ENCODE measurements at regions not wholly inside any gene's neighbourhood (a gene's known extent, or its start where the extent isn't known, plus 50 kb on each side); places are given as distances from the start of the nearest gene placed in this dataset.

DNA sequence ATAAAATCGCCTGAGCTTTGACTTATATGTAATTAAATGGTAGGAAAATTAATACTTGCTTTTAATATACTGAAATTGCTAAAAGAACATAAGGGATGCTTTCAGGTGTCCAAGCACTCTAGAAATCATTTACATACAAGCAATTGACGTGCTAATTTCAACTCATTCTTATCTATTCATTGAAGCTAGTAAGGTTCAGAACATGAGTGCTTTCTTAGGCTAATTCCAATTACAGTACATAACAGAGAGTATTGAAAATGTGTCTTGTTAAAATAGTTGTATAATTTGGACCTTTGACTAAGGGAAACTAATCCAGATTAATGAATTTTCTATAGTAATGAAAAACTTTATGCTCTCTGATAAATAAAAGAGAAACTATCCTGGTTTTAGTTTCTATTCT is 1016.4 kb upstream of the TYRP1 start:
- TF ChIP-seq, protein P1, sequence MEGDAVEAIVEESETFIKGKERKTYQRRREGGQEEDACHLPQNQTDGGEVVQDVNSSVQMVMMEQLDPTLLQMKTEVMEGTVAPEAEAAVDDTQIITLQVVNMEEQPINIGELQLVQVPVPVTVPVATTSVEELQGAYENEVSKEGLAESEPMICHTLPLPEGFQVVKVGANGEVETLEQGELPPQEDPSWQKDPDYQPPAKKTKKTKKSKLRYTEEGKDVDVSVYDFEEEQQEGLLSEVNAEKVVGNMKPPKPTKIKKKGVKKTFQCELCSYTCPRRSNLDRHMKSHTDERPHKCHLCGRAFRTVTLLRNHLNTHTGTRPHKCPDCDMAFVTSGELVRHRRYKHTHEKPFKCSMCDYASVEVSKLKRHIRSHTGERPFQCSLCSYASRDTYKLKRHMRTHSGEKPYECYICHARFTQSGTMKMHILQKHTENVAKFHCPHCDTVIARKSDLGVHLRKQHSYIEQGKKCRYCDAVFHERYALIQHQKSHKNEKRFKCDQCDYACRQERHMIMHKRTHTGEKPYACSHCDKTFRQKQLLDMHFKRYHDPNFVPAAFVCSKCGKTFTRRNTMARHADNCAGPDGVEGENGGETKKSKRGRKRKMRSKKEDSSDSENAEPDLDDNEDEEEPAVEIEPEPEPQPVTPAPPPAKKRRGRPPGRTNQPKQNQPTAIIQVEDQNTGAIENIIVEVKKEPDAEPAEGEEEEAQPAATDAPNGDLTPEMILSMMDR (IDR thresholded peaks at IDR 0.05) = no peak
- no peak for TF ChIP-seq POLR2A (IDR thresholded peaks at IDR 0.05)
